ENCODE measurements at regions not wholly inside any gene's neighbourhood (a gene's known extent, or its start where the extent isn't known, plus 50 kb on each side); places are given as distances from the start of the nearest gene placed in this dataset.

DNA sequence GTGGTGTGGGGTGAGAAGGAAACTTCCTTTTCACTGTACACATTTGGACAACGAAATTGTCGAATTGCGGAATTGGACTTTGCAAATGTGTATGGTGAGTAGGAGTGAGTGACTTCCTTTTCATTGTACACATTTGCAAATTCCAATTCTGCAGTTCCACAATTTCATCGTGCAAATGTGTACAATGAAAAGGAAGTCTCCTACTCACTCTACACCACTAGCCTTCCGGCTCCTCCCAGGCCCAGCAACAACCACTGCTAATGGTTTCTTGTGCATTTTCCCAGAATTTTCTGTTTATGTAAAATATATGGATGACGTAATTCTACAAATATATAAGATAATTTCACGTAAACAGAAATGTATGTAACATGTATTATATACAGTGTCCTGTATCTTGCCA, 118.5 kb downstream of the ARL4A start:
- H3K9me2 ChIP-seq (ENCODE audit: insufficient read depth, low read length), result no peaks in the 10 kb centered on the region
- H2AFZ ChIP-seq (ENCODE audit: low read length), result no peak overlapping the region
- H3K79me2 ChIP-seq (ENCODE audit: insufficient read depth, low read depth, low read length), result no peaks in the 10 kb centered on the region
- ChIA-PET CTCF (ENCODE audit: unreplicated experiment) (no interaction called here), POLR2A (no interaction called here)
- intact Hi-C loops (cut with micrococcal nuclease; ENCODE audit: unreplicated experiment), result no loop called here
- no peak overlapping the region for H3K4me3 ChIP-seq (ENCODE audit: low read depth, low read length, poor library complexity, severe bottlenecking)
- no peaks in the 10 kb centered on the region for H4K20me1 ChIP-seq (ENCODE audit: insufficient read depth, low read length)
- no peak for DNase-seq (ENCODE audit: low spot score)
- no peaks in the 10 kb centered on the region for H3K4me1 ChIP-seq (ENCODE audit: insufficient read depth, low read length, poor library complexity, severe bottlenecking)
- H3K4me2 ChIP-seq (ENCODE audit: low read length), result no peak overlapping the region
- no TSS peak for BruUV-seq (replicated peaks)
- no peaks in the 10 kb centered on the region for H3K9me3 ChIP-seq (ENCODE audit: low read length)
- no peaks in the 10 kb centered on the region for H3K36me3 ChIP-seq (ENCODE audit: insufficient read depth, low read length)
- TF ChIP-seq, protein P1, sequence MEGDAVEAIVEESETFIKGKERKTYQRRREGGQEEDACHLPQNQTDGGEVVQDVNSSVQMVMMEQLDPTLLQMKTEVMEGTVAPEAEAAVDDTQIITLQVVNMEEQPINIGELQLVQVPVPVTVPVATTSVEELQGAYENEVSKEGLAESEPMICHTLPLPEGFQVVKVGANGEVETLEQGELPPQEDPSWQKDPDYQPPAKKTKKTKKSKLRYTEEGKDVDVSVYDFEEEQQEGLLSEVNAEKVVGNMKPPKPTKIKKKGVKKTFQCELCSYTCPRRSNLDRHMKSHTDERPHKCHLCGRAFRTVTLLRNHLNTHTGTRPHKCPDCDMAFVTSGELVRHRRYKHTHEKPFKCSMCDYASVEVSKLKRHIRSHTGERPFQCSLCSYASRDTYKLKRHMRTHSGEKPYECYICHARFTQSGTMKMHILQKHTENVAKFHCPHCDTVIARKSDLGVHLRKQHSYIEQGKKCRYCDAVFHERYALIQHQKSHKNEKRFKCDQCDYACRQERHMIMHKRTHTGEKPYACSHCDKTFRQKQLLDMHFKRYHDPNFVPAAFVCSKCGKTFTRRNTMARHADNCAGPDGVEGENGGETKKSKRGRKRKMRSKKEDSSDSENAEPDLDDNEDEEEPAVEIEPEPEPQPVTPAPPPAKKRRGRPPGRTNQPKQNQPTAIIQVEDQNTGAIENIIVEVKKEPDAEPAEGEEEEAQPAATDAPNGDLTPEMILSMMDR (conservative IDR thresholded peaks at IDR 0.05; ENCODE audit: low read length), result no peak
- TF ChIP-seq EZH2phosphoT487 (IDR thresholded peaks at IDR 0.05; ENCODE audit: borderline replicate concordance, low read depth, low read length), result no peak
- H3K27ac ChIP-seq (ENCODE audit: low read depth, low read length, poor library complexity, severe bottlenecking), result no peak overlapping the region

DNA sequence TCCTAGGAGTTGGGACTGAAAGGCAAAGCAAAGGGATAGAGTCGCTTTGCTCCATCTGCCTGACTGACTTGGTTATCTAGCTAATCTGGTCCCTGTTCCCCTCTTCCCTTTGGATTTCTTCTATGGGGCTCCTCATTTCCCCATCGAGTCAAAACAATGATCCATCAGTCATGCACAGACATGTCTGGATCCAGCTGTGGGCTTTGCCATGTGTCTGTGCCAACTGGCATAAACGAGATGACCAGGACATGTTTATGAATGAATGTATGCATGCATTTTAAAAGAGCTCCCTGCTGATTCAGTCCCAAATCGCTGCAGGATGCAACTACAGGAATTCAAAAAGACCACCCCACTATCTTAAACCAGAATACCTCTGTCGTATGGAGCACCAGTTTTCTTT, 122.0 kb downstream of the ARL4A start:
- TF ChIP-seq, protein P1 (conservative IDR thresholded peaks at IDR 0.05; ENCODE audit: low read length), result no peak
- TF ChIP-seq EZH2phosphoT487 (IDR thresholded peaks at IDR 0.05; ENCODE audit: borderline replicate concordance, low read depth, low read length), result no peak
- Histone ChIP-seq H3K4me2 (ENCODE audit: low read length) (no peak overlapping the region), H3K4me1 (ENCODE audit: insufficient read depth, low read length, poor library complexity, severe bottlenecking) (no peaks in the 10 kb centered on the region), H3K36me3 (ENCODE audit: insufficient read depth, low read length) (no peaks in the 10 kb centered on the region), H2AFZ (ENCODE audit: low read length) (no peak overlapping the region), H3K9me3 (ENCODE audit: low read length) (0 out of 2 replicates have a peak, but pooled peaks cover 5% of the 10 kb centered on the region), H4K20me1 (ENCODE audit: insufficient read depth, low read length) (no peaks in the 10 kb centered on the region), H3K9me2 (ENCODE audit: insufficient read depth, low read length) (no peaks in the 10 kb centered on the region), H3K79me2 (ENCODE audit: insufficient read depth, low read depth, low read length) (no peaks in the 10 kb centered on the region), H3K27ac (ENCODE audit: low read depth, low read length, poor library complexity, severe bottlenecking) (no peak overlapping the region), H3K4me3 (ENCODE audit: low read depth, low read length, poor library complexity, severe bottlenecking) (no peak overlapping the region)
- CTCF ChIA-PET (ENCODE audit: unreplicated experiment), result no interaction called here
- DNase-seq (ENCODE audit: low spot score), result no peak
- intact Hi-C loops (cut with micrococcal nuclease; ENCODE audit: unreplicated experiment), result no loop called here
- POLR2A ChIA-PET, result no interaction called here
- no TSS peak for BruUV-seq (replicated peaks)

DNA sequence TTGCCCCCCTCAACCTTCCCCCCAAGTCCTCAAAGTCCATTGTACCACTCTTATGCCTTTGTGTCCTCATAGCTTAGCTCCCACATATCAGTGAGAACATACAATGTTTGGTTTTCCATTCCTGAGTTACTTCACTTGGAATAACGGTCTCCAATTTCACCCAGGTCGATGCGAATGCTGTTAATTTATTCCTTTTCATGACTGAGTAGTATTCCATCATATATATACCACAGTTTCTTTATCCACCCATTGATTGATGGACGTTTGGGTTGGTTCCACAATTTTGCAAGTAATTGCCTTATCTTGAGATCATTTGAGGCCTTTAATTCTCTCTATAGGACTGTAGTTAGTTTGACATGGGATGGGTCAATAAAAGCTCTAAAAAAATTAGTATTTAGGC, 124.7 kb downstream of the ARL4A start:
- CTCF ChIA-PET (ENCODE audit: unreplicated experiment), result no interaction called here
- intact Hi-C loops (cut with micrococcal nuclease; ENCODE audit: unreplicated experiment), result no loop called here
- H3K79me2 ChIP-seq (ENCODE audit: insufficient read depth, low read depth, low read length), result no peaks in the 10 kb centered on the region
- no TSS peak for BruUV-seq (replicated peaks)
- no peaks in the 10 kb centered on the region for H4K20me1 ChIP-seq (ENCODE audit: insufficient read depth, low read length)
- no peak overlapping the region for H2AFZ ChIP-seq (ENCODE audit: low read length)
- no peak overlapping the region for H3K4me3 ChIP-seq (ENCODE audit: low read depth, low read length, poor library complexity, severe bottlenecking)
- H3K9me3 ChIP-seq (ENCODE audit: low read length), result 0 out of 2 replicates have a peak, but pooled peaks cover 5% of the 10 kb centered on the region
- TF ChIP-seq, protein P1 (conservative IDR thresholded peaks at IDR 0.05; ENCODE audit: low read length), result no peak
- no peak for TF ChIP-seq EZH2phosphoT487 (IDR thresholded peaks at IDR 0.05; ENCODE audit: borderline replicate concordance, low read depth, low read length)
- H3K9me2 ChIP-seq (ENCODE audit: insufficient read depth, low read length), result no peaks in the 10 kb centered on the region
- no peak overlapping the region for H3K4me2 ChIP-seq (ENCODE audit: low read length)
- H3K4me1 ChIP-seq (ENCODE audit: insufficient read depth, low read length, poor library complexity, severe bottlenecking), result no peaks in the 10 kb centered on the region
- POLR2A ChIA-PET, result no interaction called here
- H3K27ac ChIP-seq (ENCODE audit: low read depth, low read length, poor library complexity, severe bottlenecking), result no peak overlapping the region
- no peak for DNase-seq (ENCODE audit: low spot score)
- no peaks in the 10 kb centered on the region for H3K36me3 ChIP-seq (ENCODE audit: insufficient read depth, low read length)

Data from OCI-LY7 (cell line).